PC-3 (cell line): ENCODE measurements at regions not wholly inside any gene's neighbourhood (a gene's known extent, or its start where the extent isn't known, plus 50 kb on each side); places are given as distances from the start of the nearest gene placed in this dataset.

Experiments
- CTCF ChIP-seq: fragments of 300-600 bp; sonication (generic); conservative IDR thresholded peaks from 2 replicates; pipeline ENCODE4 v1.5.1; 2017; ENCODE audit warnings: antibody characterized with exemption, low read depth, mild to moderate bottlenecking, low read length
- EZH2phosphoT487 ChIP-seq: fragments of 300-600 bp; sonication (generic); IDR thresholded peaks from 2 replicates; pipeline ENCODE4 v1.6.1; 2018; ENCODE audit warnings: mild to moderate bottlenecking, antibody characterized with exemption, low read length, borderline replicate concordance

GRCh38 chr13:86174622-86175021 lies 375.4 kb upstream of the SLITRK6 start:
- TF ChIP-seq CTCF (no peak; the same call in 1 of the 2 replicates), EZH2phosphoT487 (no peak)
